WTC11 (cell line): ENCODE measurements at regions not wholly inside any gene's neighbourhood (a gene's known extent, or its start where the extent isn't known, plus 50 kb on each side); places are given as distances from the start of the nearest gene placed in this dataset.

ENCODE experiments used
- ATF1 ChIP-seq: sonication (generic); formaldehyde crosslinking; IDR thresholded peaks from 2 replicates; pipeline ENCODE4 v1.8.1; 2023; ENCODE audit warnings: mild to moderate bottlenecking, moderate library complexity, missing genetic modification reagents
- ATF6 ChIP-seq: sonication (generic); formaldehyde crosslinking; IDR thresholded peaks from 2 replicates; pipeline ENCODE4 v1.8.1; 2023; ENCODE audit warnings: mild to moderate bottlenecking, missing genetic modification reagents
- CTCF ChIP-seq: fragments of 200-600 bp; IDR thresholded peaks from 2 replicates; pipeline ENCODE4 v1.8.0; 2022; ENCODE audit warnings: antibody characterized with exemption
- E2F1 ChIP-seq: sonication (generic); formaldehyde crosslinking; IDR thresholded peaks from 2 replicates; pipeline ENCODE4 v1.8.0; 2022; ENCODE audit warnings: mild to moderate bottlenecking, missing genetic modification reagents
- IRF1 ChIP-seq: sonication (generic); formaldehyde crosslinking; IDR thresholded peaks from 2 replicates; pipeline ENCODE4 v1.8.0; 2023; ENCODE audit warnings: missing genetic modification reagents
- IRF2 ChIP-seq: sonication (generic); formaldehyde crosslinking; IDR thresholded peaks from 2 replicates; pipeline ENCODE4 v1.8.0; 2022; ENCODE audit warnings: low read depth, missing genetic modification reagents, borderline replicate concordance
- NFE2L1 ChIP-seq: sonication (generic); formaldehyde crosslinking; IDR thresholded peaks from 2 replicates; pipeline ENCODE4 v1.8.1; 2023; ENCODE audit warnings: missing genetic modification reagents
- PREB ChIP-seq: sonication (generic); formaldehyde crosslinking; IDR thresholded peaks from 2 replicates; pipeline ENCODE4 v1.8.1; 2022; ENCODE audit warnings: mild to moderate bottlenecking, missing genetic modification reagents, moderate library complexity, borderline replicate concordance
- USF1 ChIP-seq: sonication (generic); formaldehyde crosslinking; IDR thresholded peaks from 2 replicates; pipeline ENCODE4 v1.8.0; 2022; ENCODE audit warnings: mild to moderate bottlenecking, missing genetic modification reagents
- ZNF121 ChIP-seq: sonication (generic); formaldehyde crosslinking; IDR thresholded peaks from 2 replicates; pipeline ENCODE4 v1.8.0; 2023; ENCODE audit warnings: missing genetic modification reagents

GRCh38 chr1:36537991-36538390 lies 55.3 kb upstream of the CSF3R start:
- no peak for TF ChIP-seq ATF6 (CRISPR knock-in tag)
- TF ChIP-seq CTCF = no peak
- no peak for TF ChIP-seq PREB (CRISPR knock-in tag)
- no peak for TF ChIP-seq NFE2L1
- no peak for TF ChIP-seq ATF1 (CRISPR knock-in tag)
- TF ChIP-seq E2F1 = no peak
- TF ChIP-seq ZNF121 = no peak
- TF ChIP-seq IRF2 (CRISPR knock-in tag) = no peak
- no peak for TF ChIP-seq USF1 (CRISPR knock-in tag)
- no peak for TF ChIP-seq IRF1 (CRISPR knock-in tag)
